Vagina (tissue), 2 donors: ENCODE measurements at regions not wholly inside any gene's neighbourhood (a gene's known extent, or its start where the extent isn't known, plus 50 kb on each side); places are given as distances from the start of the nearest gene placed in this dataset.

Experiments used
- DNase-seq, 2 donors: peaks; one replicate each; pipeline ENCODE4 v3.0.0-alpha.2; 2017; ENCODE audit errors: extremely low spot score in 2 of 2
- H3K27ac ChIP-seq: fragments of 200-600 bp; sonication (generic); one replicate; pipeline ENCODE4 v1.5.1; 2019
- H3K27me3 ChIP-seq: fragments of 200-600 bp; sonication (generic); one replicate; pipeline ENCODE4 v1.5.1; 2019
- H3K36me3 ChIP-seq, 2 donors: fragments of 200-600 bp; sonication (generic); one replicate each; pipeline ENCODE4 v1.5.1; 2017 to 2019
- H3K4me1 ChIP-seq: fragments of 200-600 bp; sonication (generic); one replicate; pipeline ENCODE4 v1.5.1; 2019
- H3K4me3 ChIP-seq, 2 donors: fragments of 200-600 bp; sonication (generic); 1 replicate in 1 of 2; 2 replicates in 1 of 2; pipeline ENCODE4 v1.5.1; 2016 to 2019
- H3K9me3 ChIP-seq: fragments of 200-600 bp; sonication (generic); one replicate; pipeline ENCODE4 v1.5.1; 2019
- CTCF ChIP-seq, 3 experiments: fragments of 450-650 bp in 2 of 3; fragments of 200-600 bp in 1 of 3; sonication (generic) in 1 of 3; IDR thresholded peaks; one replicate each; pipeline ENCODE4 v1.5.1; 2017 to 2019; ENCODE audit warnings: antibody characterized with exemption in 3 of 3, mild to moderate bottlenecking in 2 of 3, moderate library complexity in 2 of 3
- POLR2A ChIP-seq, 2 donors: fragments of 450-650 bp; IDR thresholded peaks; one replicate each; pipeline ENCODE4 v1.6.1; 2017; ENCODE audit warnings: antibody characterized with exemption in 2 of 2, mild to moderate bottlenecking in 2 of 2, moderate library complexity in 2 of 2
- POLR2AphosphoS5 ChIP-seq, 2 donors: sonication (generic); formaldehyde crosslinking; IDR thresholded peaks; one replicate each; pipeline ENCODE4 v1.9.0; 2017; ENCODE audit warnings: antibody characterized with exemption in 2 of 2, mild to moderate bottlenecking in 2 of 2, low read depth in 1 of 2; ENCODE audit not compliant: insufficient read depth in 1 of 2
- intact Hi-C: fragments of 100-400 bp; cut with DNase I; formaldehyde crosslinking; loops from one replicate; pipeline ENCODE4 v1.15.1; 2023

- no peak overlapping the region for H3K27ac ChIP-seq
- no peaks in the 10 kb centered on the region for H3K36me3 ChIP-seq
- H3K4me1 ChIP-seq: no peaks in the 10 kb centered on the region
- intact Hi-C loops: no loop called here
- DNase-seq: no peak
- H3K9me3 ChIP-seq: no peaks in the 10 kb centered on the region
- no peak overlapping the region for H3K4me3 ChIP-seq
- TF ChIP-seq POLR2A (IDR thresholded peaks at IDR 0.05) (no peak), CTCF (IDR thresholded peaks at IDR 0.05) (no peak), POLR2AphosphoS5 (IDR thresholded peaks at IDR 0.05; ENCODE audit: insufficient read depth in 1 of 2, low read depth in 1 of 2) (no peak)
- H3K27me3 ChIP-seq: no peaks in the 10 kb centered on the region
These were observed 645.8 kb upstream of the USP24 start for GRCh38 chr1:55860798-55861519.

GRCh38 chr1:55860326-55860725, 645.2 kb upstream of the USP24 start:
- Histone ChIP-seq H3K4me1 (no peaks in the 10 kb centered on the region), H3K27me3 (no peaks in the 10 kb centered on the region), H3K27ac (no peak overlapping the region), H3K9me3 (no peaks in the 10 kb centered on the region), H3K4me3 (no peak overlapping the region), H3K36me3 (no peaks in the 10 kb centered on the region)
- intact Hi-C loops: no loop called here
- TF ChIP-seq CTCF (IDR thresholded peaks at IDR 0.05) (no peak), POLR2AphosphoS5 (IDR thresholded peaks at IDR 0.05; ENCODE audit: insufficient read depth in 1 of 2, low read depth in 1 of 2) (no peak), POLR2A (IDR thresholded peaks at IDR 0.05) (no peak)
- DNase-seq: no peak

- Histone ChIP-seq H3K4me3 (no peak overlapping the region), H3K27me3 (no peaks in the 10 kb centered on the region), H3K27ac (no peak overlapping the region), H3K9me3 (no peaks in the 10 kb centered on the region), H3K4me1 (no peaks in the 10 kb centered on the region), H3K36me3 (no peaks in the 10 kb centered on the region)
- DNase-seq: no peak
- intact Hi-C loops: no loop called here
- no peak for TF ChIP-seq CTCF (IDR thresholded peaks at IDR 0.05)
- TF ChIP-seq POLR2AphosphoS5 (IDR thresholded peaks at IDR 0.05; ENCODE audit: insufficient read depth in 1 of 2, low read depth in 1 of 2): no peak
- no peak for TF ChIP-seq POLR2A (IDR thresholded peaks at IDR 0.05)
These were observed 639.7 kb upstream of the USP24 start for GRCh38 chr1:55854911-55855310.

GRCh38 chr1:55848906-55849305, 633.7 kb upstream of the USP24 start:
- no peak overlapping the region for H3K4me3 ChIP-seq
- no peak for DNase-seq
- no peaks in the 10 kb centered on the region for H3K4me1 ChIP-seq
- H3K27me3 ChIP-seq: no peaks in the 10 kb centered on the region
- no peaks in the 10 kb centered on the region for H3K9me3 ChIP-seq
- no peak overlapping the region for H3K27ac ChIP-seq
- intact Hi-C loops: no loop called here
- H3K36me3 ChIP-seq: no peaks in the 10 kb centered on the region
- TF ChIP-seq POLR2AphosphoS5 (IDR thresholded peaks at IDR 0.05; ENCODE audit: insufficient read depth in 1 of 2, low read depth in 1 of 2) (no peak), CTCF (IDR thresholded peaks at IDR 0.05) (no peak), POLR2A (IDR thresholded peaks at IDR 0.05) (no peak)

- DNase-seq: no peak
- intact Hi-C loops: no loop called here
These were observed 630.9 kb upstream of the USP24 start for GRCh38 chr1:55846051-55846450.

More at GRCh38 chr1:55846051-55846450, 630.9 kb upstream of the USP24 start:
- no peaks in the 10 kb centered on the region for H3K36me3 ChIP-seq
- no peaks in the 10 kb centered on the region for H3K27me3 ChIP-seq
- no peaks in the 10 kb centered on the region for H3K9me3 ChIP-seq
- no peak overlapping the region for H3K4me3 ChIP-seq
- H3K27ac ChIP-seq: no peak overlapping the region
- TF ChIP-seq POLR2A (IDR thresholded peaks at IDR 0.05): no peak
- TF ChIP-seq POLR2AphosphoS5 (IDR thresholded peaks at IDR 0.05; ENCODE audit: insufficient read depth in 1 of 2, low read depth in 1 of 2): no peak
- no peak for TF ChIP-seq CTCF (IDR thresholded peaks at IDR 0.05)
- no peaks in the 10 kb centered on the region for H3K4me1 ChIP-seq
